HG02610 (cell line): ENCODE measurements at regions not wholly inside any gene's neighbourhood (a gene's known extent, or its start where the extent isn't known, plus 50 kb on each side); places are given as distances from the start of the nearest gene placed in this dataset.

Source experiments
- ATAC-seq: cut with Tn5 transposase; IDR thresholded peaks from one replicate; pipeline ENCODE4 v1.9.1; 2021; ENCODE audit warnings: mild to moderate bottlenecking, moderate library complexity; ENCODE audit not compliant: unreplicated experiment

GRCh38 chr2:118350621-118351020 lies 262.4 kb downstream of the INSIG2 start:
- no peak for ATAC-seq

DNA sequence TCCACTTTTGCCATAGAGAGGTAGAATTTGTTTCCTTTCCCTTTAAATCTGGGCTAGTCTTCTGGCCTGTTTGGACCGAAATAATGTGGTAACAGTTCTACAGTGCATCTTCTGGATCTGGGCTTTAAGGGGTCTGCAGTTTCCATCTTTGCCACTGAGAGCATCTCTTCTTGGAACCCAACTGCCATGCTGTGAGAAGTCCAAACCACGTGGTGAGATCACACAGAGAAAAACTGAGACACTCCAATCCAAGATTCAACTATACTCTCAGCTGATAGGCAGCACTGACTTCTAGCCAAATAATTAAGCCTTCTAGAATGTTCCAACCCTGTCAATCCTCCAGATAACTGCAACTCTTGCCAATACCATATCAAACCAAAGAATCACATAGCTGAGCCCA lies 261.1 kb downstream of the INSIG2 start:
- ATAC-seq, result no peak

- ATAC-seq, result no peak
These were observed 260.2 kb downstream of the INSIG2 start for GRCh38 chr2:118348380-118349034.

DNA sequence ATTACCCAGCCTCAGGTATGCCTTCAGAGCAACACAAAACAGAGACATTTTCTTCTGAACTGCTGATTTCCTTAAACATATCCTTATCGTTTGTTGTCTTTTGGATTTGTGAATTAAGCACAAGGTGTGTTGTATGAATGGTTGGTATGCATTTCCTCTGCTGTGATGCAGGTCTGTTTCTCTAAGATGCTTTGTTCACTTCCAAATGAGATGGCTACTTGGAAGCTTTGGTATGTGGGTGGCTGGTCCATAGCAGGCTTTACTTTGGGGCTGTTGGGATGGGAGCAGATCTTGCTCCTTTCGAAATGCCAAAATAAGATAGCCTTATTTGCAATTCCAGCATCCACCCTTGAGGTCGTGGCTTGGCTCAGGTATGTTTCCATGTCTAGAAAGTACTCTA lies 257.2 kb downstream of the INSIG2 start:
- no peak for ATAC-seq

DNA sequence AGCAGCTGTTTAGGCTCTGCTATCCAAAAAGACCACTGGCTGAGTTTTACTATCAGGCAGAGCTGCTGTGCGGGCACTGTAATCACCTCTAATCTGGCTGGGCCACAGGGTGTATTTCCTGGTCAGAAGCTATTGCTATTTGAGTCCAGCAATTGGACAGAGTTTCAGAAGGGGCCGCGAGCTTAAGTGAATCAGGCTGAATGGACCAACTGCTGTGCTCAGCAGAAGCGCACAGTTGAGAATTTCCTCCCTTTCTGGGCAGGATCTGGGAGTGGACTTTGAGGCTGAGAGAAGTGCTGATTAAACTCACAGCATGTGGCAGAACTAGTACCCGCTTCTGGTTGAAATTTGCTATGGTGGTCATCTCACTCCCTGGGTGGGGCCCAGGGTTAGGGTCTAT lies 251.8 kb downstream of the INSIG2 start:
- ATAC-seq, result no peak

- no peak for ATAC-seq
These were observed 251.1 kb downstream of the INSIG2 start for GRCh38 chr2:118339386-118339785.

DNA sequence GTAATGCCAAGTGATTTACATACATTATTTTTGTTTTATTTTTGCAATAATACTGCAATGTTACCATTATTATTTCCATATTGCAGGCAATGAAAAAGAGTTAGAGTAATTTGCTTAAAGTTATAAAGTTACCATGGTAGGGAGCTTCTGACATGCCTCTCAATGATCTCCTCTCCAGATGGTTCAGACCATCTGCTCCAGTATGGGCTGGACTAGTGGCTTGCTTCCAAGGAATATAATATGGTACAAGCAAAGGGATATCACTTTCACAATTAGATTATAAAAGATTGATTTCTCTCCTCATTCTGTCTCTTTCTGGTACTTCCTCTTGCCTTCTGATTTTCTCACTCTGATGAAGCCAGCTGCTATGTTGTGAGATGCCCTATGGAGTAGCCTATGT lies 245.4 kb downstream of the INSIG2 start:
- ATAC-seq, result no peak

GRCh38 chr2:118325321-118325955 lies 237.2 kb downstream of the INSIG2 start:
- ATAC-seq, result no peak

- ATAC-seq, result no peak
These were observed 234.1 kb downstream of the INSIG2 start for GRCh38 chr2:118322406-118322805.

DNA sequence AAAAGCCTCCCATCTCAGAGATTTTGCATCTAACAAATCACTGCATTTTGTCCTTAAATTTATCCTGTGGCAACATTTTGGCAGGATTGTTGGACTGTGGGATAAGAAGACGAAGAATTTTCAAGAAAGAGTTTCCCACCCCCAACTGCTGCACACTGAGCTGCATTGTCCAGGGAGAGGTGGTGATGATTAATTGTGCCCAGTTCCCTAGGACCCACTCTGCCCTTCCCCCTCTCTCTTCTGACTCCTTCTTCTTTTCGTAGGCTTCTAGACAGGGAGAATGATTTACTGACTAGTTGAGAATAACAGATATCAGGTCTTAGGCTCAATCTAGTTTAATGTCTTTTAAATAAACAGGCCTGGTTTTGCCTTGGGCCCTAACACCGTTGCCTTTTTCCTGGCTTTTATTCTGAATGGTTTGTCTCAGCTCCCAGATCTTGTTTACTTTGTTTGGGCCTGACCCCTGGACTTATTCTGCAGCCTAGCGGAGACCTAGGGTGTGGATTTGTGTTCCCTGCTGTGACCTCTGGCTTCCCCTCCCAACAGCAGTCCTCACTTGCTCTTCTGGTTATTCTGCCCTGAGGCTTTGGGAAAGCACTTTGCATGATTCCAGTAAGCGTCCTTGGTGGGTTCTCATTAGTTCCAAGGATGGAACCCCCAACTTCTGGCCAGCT lies 233.3 kb downstream of the INSIG2 start:
- no peak for ATAC-seq

- ATAC-seq, result no peak
These were observed 232.4 kb downstream of the INSIG2 start for GRCh38 chr2:118320658-118321057.

- no peak for ATAC-seq
These were observed 231.9 kb downstream of the INSIG2 start for GRCh38 chr2:118320196-118320595.

- no peak for ATAC-seq
These were observed 231.0 kb downstream of the INSIG2 start for GRCh38 chr2:118319271-118319684.

- ATAC-seq, result no peak
These were observed 227.3 kb downstream of the INSIG2 start for GRCh38 chr2:118315606-118316005.

DNA sequence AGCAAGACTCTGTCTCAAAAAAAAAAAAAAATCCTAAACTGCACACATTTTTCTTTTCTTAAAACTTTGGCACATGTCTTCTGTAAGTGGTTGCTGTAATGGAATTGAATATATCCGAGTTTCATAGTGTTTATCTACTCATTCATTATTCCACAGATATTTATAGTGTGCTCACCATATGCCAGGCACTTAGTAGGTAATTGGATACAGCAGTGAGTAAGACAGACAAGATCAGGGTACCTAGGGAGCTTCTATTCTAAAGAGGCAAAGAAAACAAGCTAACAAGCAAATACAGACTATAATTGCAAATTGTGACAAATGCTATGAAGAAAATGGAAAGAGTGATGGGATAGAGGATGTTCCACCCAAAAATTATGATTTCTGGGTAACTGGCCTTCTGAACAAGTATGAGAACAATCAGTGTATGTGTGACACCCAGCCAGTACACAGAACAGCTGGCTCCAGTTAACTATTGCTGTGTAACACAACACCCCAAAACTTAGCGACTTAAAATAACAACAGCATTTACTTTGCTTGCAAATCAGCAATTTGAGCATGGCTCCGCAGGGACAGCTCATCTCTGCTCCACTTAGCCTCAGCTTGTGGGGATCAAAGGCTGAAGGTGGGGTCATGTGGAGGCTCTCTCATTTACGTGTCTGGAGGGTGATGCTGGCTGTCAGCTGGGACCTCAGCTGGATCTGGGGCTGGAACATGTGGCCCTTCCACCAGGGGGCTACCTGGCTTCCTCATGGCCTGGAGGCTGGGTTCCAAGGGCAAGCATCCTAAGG lies 224.9 kb downstream of the INSIG2 start:
- ATAC-seq, result no peak

- ATAC-seq, result no peak
These were observed 222.6 kb downstream of the INSIG2 start for GRCh38 chr2:118310681-118311429.

- peak; percentile 61 for ATAC-seq
These were observed 221.8 kb downstream of the INSIG2 start for GRCh38 chr2:118309946-118310680.

DNA sequence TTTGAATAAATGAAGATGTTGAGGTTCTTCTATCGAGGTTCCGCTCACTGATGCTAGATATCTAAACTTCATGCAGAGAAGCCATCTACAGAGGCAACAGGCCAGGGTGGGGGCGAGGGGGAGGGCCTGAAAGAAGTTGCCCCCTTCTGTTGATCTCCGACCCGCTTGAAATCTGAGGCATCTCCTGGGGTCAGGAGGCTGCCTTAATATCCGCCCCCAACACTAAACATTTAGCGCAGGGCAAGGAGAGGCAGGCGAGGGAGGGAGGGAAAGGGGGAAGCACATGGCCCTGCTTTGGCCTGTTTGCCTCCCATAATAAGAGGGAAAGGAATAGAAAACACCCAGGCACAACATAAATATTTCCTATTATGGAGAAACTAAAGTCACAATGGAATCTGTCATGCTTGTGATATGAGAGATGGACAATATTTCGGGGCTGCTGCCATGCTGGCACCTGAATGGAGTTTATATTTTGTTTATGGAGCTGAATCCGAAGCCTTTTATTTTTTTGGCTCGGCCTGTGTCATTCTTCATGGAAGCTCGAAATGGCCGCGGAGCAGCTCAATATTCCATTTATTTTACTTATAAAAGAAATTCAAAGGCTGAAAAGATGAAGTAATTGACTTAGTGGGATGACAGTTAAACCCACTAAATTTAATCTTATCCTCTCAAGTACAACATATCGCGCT lies 221.1 kb downstream of the INSIG2 start:
- no peak for ATAC-seq

DNA sequence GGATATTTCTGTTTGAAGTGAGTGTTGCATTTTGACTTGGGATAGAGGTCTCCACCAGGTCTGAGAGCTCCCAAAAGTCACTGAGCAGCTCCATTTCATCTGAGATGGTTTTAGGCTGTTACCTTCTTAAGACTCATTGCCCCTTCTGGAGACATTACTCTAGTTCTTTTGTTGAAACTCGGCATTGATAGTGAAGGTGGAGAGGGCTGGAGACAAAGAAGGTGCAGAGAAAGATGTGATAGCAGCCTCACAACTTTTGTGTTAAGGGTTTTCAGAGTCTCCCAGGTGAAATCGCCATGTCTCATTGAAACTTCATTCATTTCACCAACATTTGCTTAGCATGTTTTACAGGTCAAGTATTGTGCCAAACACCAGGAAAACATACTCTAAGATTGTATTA lies 219.6 kb downstream of the INSIG2 start:
- no peak for ATAC-seq

GRCh38 chr2:118301248-118301647 lies 213.0 kb downstream of the INSIG2 start:
- no peak for ATAC-seq
